T-helper 2 cell (primary cell): ENCODE measurements at regions not wholly inside any gene's neighbourhood (a gene's known extent, or its start where the extent isn't known, plus 50 kb on each side); places are given as distances from the start of the nearest gene placed in this dataset.
A peak's percentile ranks its signal among the peaks of the same experiment; 100 is the strongest.

ENCODE experiments used
- DNase-seq, 5 experiments: peaks; one replicate each; pipeline versions ENCODE4 v3.0.0 to v3.0.0-alpha.2; 2012 to 2022

DNA sequence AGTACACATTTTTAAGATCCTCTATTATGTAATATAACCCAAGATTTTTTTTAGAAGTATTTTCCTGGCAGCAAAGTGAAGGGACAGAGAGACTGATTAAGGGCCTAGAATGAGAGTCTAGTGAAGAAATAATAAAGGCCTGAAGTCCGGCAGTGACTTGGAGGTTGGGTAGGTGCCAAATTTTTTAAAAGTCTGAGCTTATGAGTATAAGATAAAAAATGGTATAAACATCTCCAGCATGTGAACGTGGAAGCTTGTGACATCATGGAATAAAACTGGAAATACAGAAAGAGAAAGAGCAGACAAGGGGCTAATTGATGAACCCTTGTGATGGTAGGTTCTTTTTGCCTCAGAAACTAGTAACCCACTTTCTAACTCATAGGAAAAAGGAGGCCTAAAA is 174.6 kb downstream of the SUCLA2 start:
- no peak for DNase-seq

DNA sequence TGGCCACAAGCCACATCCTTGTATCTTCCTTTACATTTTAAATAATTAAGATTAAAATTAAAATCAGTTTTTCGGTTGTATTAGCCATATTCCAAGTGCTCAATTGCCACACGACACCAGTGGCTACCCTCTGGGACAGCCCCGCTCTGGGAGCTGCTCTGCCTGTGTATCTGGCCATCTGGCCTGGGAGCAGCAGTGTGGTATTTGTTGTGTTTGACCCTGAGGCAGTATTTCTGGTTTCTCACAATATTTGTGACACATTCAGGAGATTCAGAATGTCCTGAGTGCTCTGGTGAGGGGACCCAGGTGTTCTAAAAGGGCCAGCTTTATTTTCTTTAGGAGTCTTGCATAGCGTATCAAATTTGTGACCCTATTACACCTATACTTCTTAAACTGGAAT is 179.0 kb downstream of the SUCLA2 start:
- DNase-seq = no peak

DNA sequence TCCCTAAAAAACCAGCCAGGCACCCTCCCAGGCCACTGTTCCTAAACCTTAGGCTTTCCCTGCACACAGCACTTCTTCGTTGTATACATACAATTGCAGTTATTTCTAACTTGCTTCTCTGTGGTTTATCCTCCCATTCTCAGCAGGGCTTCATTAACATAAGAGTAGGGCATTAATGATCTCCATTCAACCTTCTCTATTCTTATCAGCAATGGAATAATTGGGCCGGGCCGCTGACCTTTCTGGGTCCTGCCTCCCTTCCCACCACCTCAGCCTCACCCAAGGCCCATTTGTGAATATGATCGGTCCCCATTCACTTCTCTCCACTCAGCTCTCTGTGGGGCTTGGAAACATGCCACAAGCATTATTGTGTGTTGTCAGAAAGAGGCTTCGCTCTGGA is 184.2 kb downstream of the SUCLA2 start:
- DNase-seq = no peak

DNA sequence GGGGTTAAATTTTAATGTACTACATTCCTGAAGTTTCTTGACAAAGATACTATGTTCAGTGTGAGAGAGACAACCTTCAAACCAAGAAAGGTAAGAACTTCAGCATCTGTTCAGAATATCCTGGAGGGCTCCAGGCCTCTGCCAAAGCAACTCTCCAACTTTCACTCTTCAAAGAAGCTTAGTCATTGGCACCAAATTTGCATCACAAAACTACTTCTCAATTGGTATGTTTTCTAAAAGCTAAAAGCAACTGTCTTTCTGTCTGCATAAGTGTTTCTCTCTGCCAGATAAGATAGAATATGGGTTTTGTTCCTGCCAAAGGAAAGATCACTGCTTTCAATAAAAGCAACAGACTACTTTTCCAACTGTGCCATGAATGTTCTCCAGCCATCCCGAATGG is 187.4 kb downstream of the SUCLA2 start:
- no peak for DNase-seq

DNA sequence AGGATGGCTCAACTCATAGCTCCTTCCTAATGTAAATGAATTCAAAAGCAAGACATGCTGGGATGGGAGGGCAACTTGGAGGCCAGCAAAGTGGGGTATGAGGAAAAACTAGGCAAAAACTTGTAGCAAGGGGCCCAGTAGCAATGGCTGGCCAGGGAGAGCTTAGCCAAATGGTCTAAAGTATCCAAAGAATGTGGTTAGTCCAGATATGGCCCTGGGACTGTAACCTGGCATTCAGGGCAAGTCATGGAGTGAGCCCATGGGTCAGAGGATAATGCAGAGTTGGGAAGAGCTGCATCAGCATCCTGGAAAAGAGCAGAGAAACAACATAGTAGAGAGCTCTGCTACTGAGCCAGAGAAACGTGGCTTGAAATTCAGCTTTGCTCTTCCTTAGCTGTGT is 191.7 kb downstream of the SUCLA2 start:
- no peak for DNase-seq

DNA sequence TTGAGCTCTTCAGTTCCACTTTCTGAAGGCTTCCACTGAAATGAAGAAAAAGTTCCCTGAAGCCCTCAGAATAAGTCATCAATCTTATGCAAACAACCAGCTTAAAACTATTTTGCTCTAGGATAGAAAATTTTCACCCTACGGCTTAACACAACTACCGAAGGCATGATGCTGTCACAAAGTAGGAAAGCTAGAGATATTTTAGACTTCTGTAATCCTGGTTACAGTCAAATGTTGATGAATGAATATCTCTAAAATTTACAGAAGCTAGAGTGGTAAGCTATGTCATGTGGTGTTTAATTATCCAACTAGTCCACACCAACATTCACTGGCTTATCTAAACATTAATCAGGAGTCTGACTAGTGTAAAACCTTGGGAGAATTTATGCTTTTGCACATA is 197.9 kb downstream of the SUCLA2 start:
- no peak for DNase-seq

DNA sequence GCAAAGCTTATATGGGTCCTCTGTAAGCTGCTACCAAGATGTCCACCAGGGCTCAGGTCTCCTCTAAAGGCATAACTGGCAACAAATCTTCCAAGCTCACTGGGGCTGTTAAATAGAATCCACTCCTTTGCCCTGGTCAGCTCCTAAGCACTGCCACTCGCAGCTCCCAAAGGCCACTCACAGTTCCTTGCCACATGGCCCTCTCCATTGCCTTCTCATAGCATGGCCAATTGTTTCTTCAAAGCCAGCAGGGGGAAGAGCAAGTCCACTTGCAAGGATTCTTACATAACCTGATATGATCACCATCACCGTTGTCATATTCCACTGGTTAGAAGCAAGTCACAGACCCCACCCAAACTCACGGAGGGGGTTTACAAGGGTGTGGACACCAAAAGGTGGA is 199.5 kb downstream of the SUCLA2 start:
- DNase-seq = no peak

DNA sequence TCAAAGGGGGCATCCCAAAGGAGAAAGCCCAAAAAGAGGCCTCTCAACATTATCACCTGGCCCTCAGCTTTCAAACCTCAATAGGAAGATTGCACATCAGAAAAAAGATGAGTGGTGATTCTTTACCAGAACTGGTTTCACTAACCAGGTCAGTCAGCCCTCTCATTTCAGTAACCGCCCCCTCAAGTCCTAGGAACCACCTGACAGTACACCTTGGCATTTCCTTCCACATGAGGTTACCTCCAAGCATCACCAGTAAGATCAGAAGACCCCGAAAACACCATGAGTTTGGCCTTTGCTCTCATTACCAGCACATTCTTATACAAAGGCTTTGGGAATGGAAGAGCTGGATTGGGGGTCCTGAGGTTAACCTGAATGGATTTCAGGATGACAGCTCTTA is 200.5 kb downstream of the SUCLA2 start:
- no peak for DNase-seq

DNA sequence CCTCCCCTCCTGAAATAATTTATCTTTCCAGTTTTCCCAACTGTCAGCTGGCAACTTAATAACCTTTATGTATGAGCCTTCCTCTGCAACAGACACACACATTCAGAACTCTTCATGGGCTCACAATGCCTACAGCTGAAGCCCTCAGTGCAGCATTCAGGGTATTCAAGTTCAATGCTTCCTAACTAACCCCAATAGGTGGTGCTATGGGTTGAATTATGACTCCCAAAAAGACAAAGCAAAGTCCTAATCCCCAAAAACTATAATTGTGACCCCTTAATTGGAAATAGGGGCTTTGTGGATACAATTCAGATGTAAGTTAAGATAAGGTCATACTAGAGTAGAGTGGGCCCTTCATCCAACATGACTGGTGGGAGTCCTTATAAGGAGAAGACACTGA is 202.2 kb downstream of the SUCLA2 start:
- no peak for DNase-seq

DNA sequence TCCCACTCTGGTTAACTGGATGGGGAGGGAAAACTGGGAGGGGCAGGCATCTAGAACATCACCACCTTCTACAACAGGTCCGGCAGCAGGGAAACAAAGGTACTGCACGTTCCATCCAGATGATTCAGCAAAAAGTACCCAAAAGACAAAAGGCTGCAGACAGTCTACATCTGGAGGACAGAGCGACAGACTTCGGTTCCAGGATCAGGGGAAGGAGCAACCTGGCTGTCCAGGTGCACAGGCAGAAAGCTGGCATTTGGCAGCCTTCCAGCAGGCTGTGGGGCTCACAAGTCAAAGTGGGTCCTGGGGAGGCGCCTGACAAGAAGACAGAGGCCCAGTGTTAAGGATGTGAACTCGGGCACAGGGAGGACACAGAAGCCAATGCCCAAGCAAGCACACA is 202.9 kb downstream of the SUCLA2 start:
- no peak for DNase-seq

DNA sequence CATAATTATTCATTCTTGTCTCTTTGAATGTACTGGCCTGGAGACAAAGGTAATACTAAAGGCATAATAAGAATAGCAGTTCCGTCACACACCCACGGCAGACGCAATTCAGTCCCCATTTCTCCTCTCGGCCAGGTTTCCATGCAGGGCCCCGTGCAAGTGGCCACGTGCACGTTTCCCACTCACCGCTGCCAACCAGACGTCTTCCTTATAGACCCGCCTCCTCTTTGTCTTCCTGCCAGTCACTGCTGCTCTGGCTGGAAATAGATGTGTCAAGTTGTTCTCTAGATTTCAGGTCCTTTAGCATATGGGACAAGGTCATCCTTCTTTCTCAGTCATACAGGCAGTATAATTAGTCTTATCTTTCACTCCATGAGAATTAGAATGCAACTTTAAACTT is 204.3 kb downstream of the SUCLA2 start:
- DNase-seq = no peak

DNA sequence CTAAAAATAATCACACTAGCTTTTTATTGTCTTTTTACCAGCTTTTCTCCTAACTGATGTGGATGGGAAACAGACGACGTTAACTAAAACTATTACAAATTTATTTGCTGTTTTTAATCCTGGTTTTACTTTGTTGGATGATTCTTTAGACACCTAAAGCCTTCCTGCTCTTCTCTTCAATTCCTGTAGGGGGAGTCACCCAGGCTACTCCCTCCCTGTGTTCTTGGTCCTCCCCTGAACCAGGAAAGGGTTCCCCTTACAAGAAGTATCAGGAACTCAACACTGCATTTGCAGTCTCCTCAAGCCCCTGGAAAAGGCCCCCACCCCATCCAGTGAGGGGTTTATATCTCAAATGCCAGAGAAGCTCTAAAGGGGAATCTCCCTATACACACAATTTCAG is 206.1 kb downstream of the SUCLA2 start:
- no peak for DNase-seq

DNA sequence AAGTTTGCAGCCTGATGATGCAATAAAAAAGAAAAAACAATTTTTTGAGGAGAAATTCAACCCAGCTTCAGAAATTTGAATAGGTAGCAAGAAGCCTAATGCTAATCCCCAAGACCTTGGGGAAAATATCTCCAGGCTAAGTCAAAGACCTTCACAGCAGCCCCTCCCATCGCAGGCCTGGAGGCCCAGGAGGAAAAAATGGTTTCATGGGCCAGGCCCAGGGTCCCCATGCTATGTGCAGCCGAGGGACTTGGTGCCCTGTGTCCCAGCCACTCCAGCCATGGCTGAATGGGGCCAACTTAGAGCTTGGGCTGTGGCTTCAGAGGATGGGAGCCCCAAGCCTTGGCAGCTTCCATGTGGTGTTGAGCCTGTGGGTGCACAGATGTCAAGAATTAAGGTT is 210.3 kb downstream of the SUCLA2 start:
- no peak for DNase-seq

DNA sequence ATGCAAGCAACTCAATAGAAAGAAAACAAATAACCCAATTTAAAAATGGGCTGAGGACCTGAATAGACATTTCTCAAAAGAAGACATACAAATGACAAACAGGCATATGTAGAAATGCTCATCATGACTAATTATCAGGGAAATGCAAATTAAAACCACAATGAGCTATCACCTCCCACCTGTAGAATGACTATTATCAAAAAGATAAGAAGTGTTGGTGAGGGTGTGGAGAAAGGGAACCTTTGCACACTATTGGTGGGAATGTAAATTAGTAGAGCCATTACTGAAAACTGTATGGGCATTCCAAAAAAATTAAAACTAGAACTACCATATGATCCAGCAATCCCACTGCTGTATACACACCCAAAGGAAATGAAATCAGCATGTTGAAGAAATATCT is 212.2 kb downstream of the SUCLA2 start:
- no peak for DNase-seq

DNA sequence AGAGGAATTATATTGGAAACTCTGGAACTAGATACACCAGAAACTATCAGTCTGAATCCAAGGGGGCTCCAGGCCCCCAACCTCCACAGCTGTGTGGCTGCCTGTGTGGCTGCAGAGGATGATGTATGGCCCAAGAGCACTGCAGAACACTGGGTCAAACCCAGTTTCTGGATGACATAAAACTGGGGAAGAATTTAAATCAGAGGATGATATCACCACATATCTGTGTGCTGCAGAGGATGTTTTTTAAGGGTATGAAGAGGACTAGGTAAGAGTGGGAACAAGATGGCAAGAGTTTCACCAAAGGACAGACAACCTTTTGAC is 226.4 kb downstream of the SUCLA2 start:
- DNase-seq = no peak

DNA sequence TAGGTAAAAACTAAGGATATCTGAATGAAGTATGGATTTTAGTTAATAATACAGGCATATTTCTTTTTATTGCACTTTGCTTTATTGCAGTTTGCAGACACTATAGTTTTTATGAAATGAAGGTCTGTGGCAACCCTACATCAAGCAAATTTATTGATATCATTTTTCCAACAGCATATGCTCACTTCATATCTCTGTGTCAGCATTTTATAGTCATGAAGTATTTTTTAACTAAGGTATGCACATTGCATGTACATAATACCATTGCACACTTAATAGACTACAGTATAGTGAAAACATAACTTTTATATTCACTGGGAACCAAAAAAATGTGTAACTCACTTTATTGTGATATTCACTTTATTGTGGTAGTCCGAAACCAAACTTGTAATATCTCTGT is 236.3 kb downstream of the SUCLA2 start:
- no peak for DNase-seq

DNA sequence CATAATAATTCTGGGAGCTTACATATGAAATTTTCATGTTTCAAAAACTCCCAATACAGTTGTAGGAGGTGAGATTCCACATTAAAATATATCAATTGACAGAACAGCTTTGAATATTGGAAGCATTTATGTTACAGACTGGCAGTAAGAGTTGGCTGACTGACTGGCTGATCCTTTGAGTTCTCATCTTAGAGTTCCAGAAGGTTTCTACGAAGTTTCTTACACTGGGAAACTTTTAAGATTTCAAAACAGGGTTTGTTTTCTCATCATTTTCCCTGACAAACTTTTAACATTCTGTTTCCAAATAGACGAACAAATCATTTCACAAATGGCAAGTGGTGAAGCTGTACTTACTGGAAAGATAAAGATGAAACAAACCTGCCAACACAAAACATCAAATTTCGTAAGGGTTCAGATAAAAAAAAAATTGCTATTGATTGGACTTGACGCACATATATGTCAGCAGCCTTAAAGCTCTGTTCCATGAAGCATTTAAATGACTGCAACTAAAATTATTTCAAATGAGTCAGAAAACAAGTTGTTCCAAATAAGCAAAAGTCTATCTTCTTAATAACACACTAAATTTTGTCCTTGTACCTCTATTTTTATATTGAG is 243.5 kb downstream of the SUCLA2 start:
- no peak for DNase-seq

DNA sequence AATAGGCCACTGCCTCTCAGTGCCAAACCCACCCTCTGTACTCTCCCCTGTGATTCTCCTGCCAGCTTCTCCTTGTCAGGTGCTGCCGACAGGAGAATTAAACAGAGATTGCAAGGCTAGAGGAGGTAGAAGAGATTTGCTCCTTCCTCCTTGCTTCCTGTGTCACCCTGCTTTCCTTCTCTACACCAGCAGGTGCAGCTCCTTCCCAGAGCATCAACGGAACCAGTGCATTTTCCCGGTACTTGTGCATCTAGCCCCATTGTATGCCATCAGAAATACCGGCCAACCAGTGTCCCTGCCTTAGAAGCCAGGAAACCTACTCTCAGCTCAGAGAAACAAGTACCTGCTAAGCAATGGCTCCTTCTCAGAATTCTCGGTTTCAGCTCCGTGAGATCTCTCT is 253.2 kb downstream of the SUCLA2 start:
- DNase-seq = no peak

DNA sequence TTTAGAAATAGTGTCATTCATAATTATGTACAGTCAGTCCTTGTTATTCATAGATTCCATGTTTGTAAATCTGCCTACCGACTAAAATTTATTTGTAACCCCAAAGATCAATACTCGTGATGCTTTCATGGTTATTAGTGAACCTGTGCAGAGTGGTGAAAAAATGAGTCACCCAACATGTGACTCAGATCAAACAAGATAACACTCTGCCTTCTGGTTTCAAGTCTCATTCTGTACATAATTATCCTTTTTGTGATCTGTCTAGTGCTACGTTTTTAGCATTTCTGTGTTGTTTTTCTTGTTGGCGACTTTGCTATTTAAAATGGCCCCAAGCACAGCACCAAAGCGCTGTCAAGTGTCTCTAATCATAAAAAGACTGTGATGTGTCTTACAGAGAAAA is 274.7 kb downstream of the SUCLA2 start:
- peak in 1 of 5 experiments; percentile 30 for DNase-seq

DNA sequence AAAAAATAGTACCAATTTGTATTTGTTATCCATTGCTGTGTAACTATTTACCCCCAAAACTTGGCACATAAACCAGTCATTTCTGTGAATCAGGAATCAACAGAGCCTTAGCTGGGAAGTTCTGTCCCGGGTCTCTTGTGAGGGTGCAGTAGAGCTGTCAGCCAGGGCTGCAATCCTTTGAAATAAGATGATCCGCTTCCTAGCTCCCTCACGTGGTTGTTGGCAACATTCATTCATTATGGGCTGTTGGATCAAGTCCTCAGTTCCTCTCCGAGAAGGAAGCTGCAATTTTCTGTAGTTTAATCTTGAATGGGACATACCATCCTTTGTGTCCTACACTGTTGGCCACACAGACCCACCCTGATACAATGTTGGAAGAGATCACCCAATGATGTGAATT is 277.2 kb downstream of the SUCLA2 start:
- no peak for DNase-seq

DNA sequence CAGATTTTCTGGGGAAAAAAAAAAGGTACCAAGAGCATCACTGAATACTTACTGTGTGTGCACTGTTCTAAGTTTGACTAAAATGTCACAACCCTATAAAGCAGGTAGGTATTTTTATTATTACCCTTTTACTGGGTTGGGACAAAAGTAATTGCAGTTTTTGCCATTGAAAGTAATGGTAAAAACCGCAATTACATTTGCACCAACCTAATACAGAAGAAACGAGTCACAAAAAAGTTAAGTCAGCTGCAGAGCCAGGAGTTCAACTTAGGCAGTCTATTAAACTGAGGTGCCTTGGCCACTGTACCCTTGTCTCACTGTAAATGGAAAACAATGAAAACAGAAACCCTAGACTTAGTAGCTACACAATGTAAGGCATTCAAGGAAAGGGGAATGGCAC is 281.9 kb downstream of the SUCLA2 start:
- DNase-seq = no peak

DNA sequence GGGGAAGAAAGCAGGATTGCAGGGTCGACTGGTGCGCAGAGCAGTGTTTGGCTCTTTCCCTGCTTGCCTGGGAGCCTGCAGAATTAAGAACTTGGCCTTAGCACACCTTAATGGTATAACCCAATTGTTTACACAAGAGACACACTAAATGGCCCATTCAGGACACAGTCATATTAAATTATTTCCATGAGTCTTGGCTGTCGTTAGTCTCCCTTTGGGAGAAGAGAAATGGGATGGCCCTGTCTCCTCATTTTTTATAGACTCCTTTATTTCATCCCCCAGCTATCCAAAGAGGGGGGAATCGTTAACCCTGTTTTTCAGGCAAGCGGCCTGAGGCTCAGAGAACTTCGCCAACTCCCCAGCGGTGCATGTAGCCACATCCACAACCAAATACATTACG is 282.5 kb downstream of the SUCLA2 start:
- DNase-seq = no peak

DNA sequence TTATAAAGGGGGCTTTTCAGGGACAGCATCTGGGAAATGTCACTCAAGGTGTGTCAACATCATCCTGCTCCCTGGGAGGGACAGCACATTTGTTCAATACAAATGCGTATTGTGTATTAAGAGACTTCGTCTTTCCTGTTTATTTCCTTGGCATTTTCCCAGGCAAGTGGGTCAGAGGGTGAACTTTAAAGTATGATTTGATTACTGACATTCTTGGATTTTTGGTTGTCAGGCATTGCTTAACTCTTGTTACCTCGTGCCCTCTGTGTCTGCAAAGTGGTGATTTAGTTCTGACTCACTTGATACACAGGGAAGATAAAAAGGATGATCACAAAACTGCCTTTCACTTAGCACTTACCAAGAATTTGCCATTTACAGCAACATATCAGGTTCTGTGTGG is 292.7 kb downstream of the SUCLA2 start:
- peak in 1 of 5 experiments; percentile 7 for DNase-seq

DNA sequence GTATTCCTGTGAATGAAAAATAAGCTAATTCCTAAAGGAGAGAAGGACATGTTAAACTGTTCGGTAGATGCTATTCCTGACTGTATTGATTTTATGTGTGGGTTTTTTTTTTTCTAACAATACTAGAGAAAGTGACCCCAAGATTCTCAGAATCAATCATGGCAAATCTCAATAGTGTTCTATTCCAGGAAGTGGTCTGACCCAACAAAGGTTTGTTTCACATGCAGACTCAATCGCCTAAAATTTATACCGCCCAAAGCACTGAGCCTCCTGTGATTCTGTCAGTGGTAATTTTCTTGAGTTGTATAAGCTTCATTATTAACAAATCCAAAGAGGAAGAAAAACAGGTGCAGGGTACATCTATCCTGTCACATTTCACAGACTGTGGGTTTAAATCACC is 293.7 kb downstream of the SUCLA2 start:
- DNase-seq = no peak

DNA sequence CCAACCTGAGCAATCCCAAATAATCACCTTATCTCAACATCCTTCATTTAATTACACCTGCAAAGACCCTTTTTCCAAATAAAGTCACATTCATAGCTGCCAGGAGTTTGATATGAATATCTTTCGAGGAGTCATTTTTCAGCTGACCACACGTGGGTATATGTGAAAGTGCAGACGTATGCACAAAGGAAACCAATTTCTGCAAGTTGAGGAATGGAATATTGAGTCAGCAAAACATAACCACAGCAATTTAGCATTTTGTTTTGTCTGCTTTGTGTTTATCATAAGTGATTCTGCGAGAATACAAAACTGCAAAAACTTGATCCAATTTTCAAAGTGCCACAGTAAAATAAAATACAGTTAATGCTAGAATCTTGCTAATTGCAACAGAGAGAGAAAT is 295.9 kb downstream of the SUCLA2 start:
- DNase-seq = no peak

DNA sequence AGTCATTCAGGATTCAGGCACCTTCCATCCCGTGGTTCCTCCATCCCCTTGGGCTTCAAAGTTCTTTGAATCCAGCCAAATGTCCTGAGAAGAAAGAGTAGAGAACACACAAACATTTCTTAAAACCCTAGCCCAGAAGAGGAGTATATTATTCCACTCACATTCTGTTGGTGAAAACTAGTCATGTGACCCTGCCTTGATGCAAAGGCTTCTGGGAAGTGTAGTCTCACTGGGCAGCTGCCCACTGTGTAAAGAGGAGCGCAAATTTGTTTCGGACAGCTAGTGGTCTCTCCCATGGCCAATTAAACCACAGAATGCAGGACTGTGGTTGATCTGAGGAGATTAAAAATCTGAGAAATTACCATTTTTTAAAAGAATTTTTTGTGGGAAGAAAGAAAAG is 304.4 kb downstream of the SUCLA2 start:
- no peak for DNase-seq
